Nephron progenitor cell (in vitro differentiated cells): ENCODE measurements at regions not wholly inside any gene's neighbourhood (a gene's known extent, or its start where the extent isn't known, plus 50 kb on each side); places are given as distances from the start of the nearest gene placed in this dataset.

Experiments
- DNase-seq: peaks from one replicate; pipeline ENCODE4 v3.0.0; 2021
- H3K27ac Mint-ChIP-seq: 2 replicates; pipeline ENCODE4 v1.8.0; 2021; ENCODE audit warnings: mild to moderate bottlenecking, moderate library complexity, mixed read lengths
- H3K27me3 Mint-ChIP-seq: 2 replicates; pipeline ENCODE4 v1.8.0; 2021; ENCODE audit warnings: mild to moderate bottlenecking, low read depth, mixed read lengths; ENCODE audit not compliant: poor library complexity
- H3K36me3 Mint-ChIP-seq: 2 replicates; pipeline ENCODE4 v1.8.0; 2021; ENCODE audit warnings: low read depth, mixed read lengths
- H3K4me1 Mint-ChIP-seq: 2 replicates; pipeline ENCODE4 v1.8.0; 2021; ENCODE audit warnings: mixed read lengths
- H3K4me3 Mint-ChIP-seq: 2 replicates; pipeline ENCODE4 v1.8.0; 2021; ENCODE audit warnings: mild to moderate bottlenecking, moderate library complexity, mixed read lengths
- H3K9me3 Mint-ChIP-seq: 2 replicates; pipeline ENCODE4 v1.8.0; 2021; ENCODE audit warnings: mild to moderate bottlenecking, moderate library complexity, mixed read lengths
- TF ChIP-seq, protein P1 (sequence below): fragments of 200-600 bp; sonication (generic); IDR thresholded peaks from 2 replicates; pipeline ENCODE4 v1.5.0; 2021; ENCODE audit warnings: antibody characterized with exemption

DNA sequence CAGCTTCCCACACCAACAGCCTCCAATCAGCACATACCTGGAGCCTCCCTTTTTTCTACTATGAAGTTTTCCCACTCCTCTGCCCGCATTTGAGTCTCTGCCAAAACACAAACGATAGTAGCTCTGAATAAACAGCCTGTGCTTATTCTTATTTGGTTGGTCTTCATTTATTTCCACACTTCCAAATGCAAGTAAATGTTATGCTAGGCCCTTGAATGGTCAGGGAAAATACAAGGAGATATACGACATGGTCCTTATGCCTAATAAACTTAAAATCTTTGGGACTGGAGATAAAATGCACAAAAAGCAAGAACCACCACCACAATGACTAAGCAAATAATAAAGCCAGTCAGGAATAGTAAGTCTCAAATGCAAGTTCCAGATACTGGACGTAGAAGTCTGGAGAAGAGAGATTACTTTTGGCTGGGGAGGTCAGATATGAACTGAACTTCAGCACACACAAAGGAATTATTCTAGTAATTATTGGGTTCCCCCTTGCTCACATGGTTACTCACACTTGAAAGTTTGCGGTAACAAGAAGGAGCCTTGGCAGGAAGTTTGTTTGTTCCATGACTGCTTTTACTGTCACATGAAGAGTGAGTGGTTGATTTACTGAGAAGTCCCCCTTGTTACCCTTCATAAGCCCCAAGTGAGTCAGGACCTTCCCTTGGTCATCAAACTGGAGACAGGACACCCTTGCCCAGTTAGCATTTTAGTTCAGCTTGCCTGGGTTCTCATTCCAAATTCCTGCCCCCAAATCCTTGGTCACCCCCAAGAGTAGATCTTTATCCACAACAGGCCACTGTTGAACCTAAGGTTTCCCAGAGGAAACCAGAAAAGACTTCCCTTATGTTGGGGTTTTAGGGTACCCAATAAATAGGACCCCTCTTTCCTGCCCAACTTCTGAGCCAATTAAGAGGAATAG is 511.2 kb upstream of the JARID2 start:
- TF ChIP-seq, protein P1, sequence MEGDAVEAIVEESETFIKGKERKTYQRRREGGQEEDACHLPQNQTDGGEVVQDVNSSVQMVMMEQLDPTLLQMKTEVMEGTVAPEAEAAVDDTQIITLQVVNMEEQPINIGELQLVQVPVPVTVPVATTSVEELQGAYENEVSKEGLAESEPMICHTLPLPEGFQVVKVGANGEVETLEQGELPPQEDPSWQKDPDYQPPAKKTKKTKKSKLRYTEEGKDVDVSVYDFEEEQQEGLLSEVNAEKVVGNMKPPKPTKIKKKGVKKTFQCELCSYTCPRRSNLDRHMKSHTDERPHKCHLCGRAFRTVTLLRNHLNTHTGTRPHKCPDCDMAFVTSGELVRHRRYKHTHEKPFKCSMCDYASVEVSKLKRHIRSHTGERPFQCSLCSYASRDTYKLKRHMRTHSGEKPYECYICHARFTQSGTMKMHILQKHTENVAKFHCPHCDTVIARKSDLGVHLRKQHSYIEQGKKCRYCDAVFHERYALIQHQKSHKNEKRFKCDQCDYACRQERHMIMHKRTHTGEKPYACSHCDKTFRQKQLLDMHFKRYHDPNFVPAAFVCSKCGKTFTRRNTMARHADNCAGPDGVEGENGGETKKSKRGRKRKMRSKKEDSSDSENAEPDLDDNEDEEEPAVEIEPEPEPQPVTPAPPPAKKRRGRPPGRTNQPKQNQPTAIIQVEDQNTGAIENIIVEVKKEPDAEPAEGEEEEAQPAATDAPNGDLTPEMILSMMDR: no peak

DNA sequence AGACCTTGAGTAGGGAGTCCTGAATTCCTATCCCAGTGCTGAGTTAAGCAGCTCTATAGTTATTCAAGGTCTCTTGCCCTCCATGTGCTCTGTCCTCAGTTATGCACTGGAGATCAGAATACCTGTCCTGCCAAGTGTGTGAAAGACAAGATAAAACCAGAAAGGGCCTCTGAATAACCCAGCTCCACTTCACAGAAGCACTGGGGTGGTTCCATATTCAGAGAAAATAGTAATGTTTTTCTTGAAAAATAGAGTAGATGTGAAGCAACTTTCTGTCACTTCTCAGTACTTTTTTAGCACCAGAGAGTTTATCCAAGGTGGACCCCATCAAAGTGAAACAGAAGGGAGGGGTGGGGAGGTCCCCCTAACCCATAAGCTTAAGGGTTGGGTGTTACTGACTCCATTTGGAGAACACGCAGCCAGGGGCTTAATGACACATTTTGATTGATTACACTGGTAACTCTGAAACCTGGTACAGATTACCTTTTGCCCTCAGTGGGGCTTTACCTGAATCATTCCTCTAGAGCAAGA is 509.8 kb upstream of the JARID2 start:
- H3K4me3 Mint-ChIP-seq: no peak overlapping the region
- H3K4me1 Mint-ChIP-seq: peaks cover 44% of the 10 kb centered on the region
- DNase-seq: no peak
- no peaks in the 10 kb centered on the region for H3K36me3 Mint-ChIP-seq
- peaks cover 24% of the 10 kb centered on the region for H3K27me3 Mint-ChIP-seq
- H3K9me3 Mint-ChIP-seq: no peaks in the 10 kb centered on the region
- H3K27ac Mint-ChIP-seq: no peak overlapping the region
- TF ChIP-seq, protein P1: no peak

More for the DNA sequence above, 511.2 kb upstream of the JARID2 start:
- H3K9me3 Mint-ChIP-seq: no peaks in the 10 kb centered on the region
- DNase-seq: no peak
- no peak overlapping the region for H3K27ac Mint-ChIP-seq
- H3K4me1 Mint-ChIP-seq: peaks cover 55% of the 10 kb centered on the region
- H3K27me3 Mint-ChIP-seq: peaks cover 22% of the 10 kb centered on the region
- no peaks in the 10 kb centered on the region for H3K36me3 Mint-ChIP-seq
- no peak overlapping the region for H3K4me3 Mint-ChIP-seq

DNA sequence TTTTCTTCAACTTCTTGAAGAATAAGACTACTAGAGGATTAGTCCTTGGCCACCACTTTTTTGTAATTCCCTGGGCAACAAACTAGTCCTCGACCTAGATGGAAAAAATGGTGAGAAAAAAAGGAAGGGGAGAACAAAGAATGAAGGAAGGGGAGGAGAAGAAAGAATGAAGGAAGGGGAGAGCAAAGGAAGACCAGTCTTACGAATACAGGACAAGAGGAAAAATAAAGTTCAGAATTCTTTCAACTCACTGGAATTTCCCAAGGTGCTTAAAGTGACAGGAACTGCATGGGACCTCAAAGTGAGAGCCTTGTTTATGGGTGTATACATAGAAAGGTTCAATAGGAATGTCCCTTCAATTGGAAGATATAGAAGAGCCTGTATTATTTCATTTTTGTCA is 509.3 kb upstream of the JARID2 start:
- Mint-ChIP-seq H3K9me3 (no peaks in the 10 kb centered on the region), H3K4me3 (no peak overlapping the region), H3K27me3 (peaks cover 20% of the 10 kb centered on the region), H3K27ac (no peak overlapping the region), H3K4me1 (peaks cover 39% of the 10 kb centered on the region), H3K36me3 (no peaks in the 10 kb centered on the region)
- DNase-seq: no peak
- TF ChIP-seq, protein P1: no peak

DNA sequence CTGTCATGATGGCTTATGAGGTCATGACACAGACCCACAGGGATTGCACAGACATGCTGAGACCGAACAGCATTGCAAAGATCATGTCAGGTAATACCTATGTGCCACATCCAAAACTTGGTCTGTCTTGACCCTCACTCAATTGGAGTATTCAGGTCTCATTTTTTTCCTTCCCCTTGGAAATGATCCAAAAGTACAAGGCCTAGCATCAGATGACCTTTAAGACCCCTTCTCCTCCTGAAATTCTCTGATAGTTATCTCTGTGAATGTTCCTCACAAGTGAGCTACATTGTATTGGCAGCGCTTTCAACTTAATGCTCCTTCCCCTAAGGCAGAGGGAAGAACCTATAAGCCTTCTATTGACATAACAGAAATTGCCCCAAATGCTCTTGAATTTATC is 507.4 kb upstream of the JARID2 start:
- no peak overlapping the region for H3K27ac Mint-ChIP-seq
- H3K36me3 Mint-ChIP-seq: no peaks in the 10 kb centered on the region
- peaks cover 20% of the 10 kb centered on the region for H3K4me1 Mint-ChIP-seq
- TF ChIP-seq, protein P1: no peak
- H3K9me3 Mint-ChIP-seq: no peaks in the 10 kb centered on the region
- DNase-seq: no peak
- H3K27me3 Mint-ChIP-seq: peaks cover 18% of the 10 kb centered on the region
- no peak overlapping the region for H3K4me3 Mint-ChIP-seq

GRCh38 chr6:14738933-14739332 is 506.9 kb upstream of the JARID2 start:
- peaks cover under 1% of the 10 kb centered on the region for H3K36me3 Mint-ChIP-seq
- H3K9me3 Mint-ChIP-seq: peaks cover under 1% of the 10 kb centered on the region
- DNase-seq: no peak
- TF ChIP-seq, protein P1: no peak
- H3K27me3 Mint-ChIP-seq: peaks cover 14% of the 10 kb centered on the region
- H3K4me3 Mint-ChIP-seq: no peak overlapping the region
- peaks cover 20% of the 10 kb centered on the region for H3K4me1 Mint-ChIP-seq
- no peak overlapping the region for H3K27ac Mint-ChIP-seq
